B cell (primary cell): ENCODE measurements at regions not wholly inside any gene's neighbourhood (a gene's known extent, or its start where the extent isn't known, plus 50 kb on each side); places are given as distances from the start of the nearest gene placed in this dataset.
"Not testable (repeated sequence)": the region's sequence is repeated elsewhere in the genome, so short reads cannot be mapped to it uniquely, and the experiment has no call there.

ENCODE experiments used
- ATAC-seq: fragments of 200-7000 bp; cut with Tn5 transposase; one replicate; pipeline ENCODE4 v1.10.0; 2021; ENCODE audit warnings: low read depth, mild to moderate bottlenecking, moderate number of reproducible peaks, moderate library complexity
- CTCF ChIA-PET: fragments of 350-600 bp; sonication (Branson Sonifier 250); formaldehyde crosslinking; loops from one replicate; lab custom pipeline; 2021; ENCODE audit warnings: antibody characterized with exemption, inconsistent platforms; lab: Charles Lee
- POLR2A ChIA-PET: fragments of 350-600 bp; sonication (Branson Sonifier 250); formaldehyde crosslinking; loops from one replicate; lab custom pipeline; 2021; ENCODE audit warnings: antibody characterized with exemption; lab: Charles Lee
- DNase-seq: peaks from one replicate; pipeline ENCODE4 v3.0.0; 2013
- H2AFZ ChIP-seq: 2 replicates; pipeline ENCODE4 v1.6.1; 2012; ENCODE audit warnings: mild to moderate bottlenecking, low read depth, low read length; ENCODE audit not compliant: insufficient read depth, poor library complexity, severe bottlenecking
- H3K27ac ChIP-seq, 2 donors: 1 replicate in 1 of 2; 2 replicates in 1 of 2; pipeline ENCODE4 v1.5.1; 2012 to 2013; ENCODE audit warnings: low read length in 2 of 2, mild to moderate bottlenecking in 2 of 2, moderate library complexity in 1 of 2
- H3K27me3 ChIP-seq, 4 experiments: fragments of 200-600 bp in 1 of 4; sonication (generic) in 1 of 4; replicated peaks in 1 of 4; 1 replicate in 2 of 4; 2 replicates in 2 of 4; pipeline versions ENCODE4 v1.6.1 to v1.7.0; 2013 to 2016; ENCODE audit warnings: low read length in 3 of 4, mild to moderate bottlenecking in 2 of 4, mixed read lengths in 1 of 4, moderate library complexity in 1 of 4; ENCODE audit not compliant: insufficient read depth in 4 of 4, control insufficient read depth in 3 of 4; ENCODE audit errors: control extremely low read depth in 1 of 4
- H3K36me3 ChIP-seq, 2 experiments: replicated peaks in 1 of 2; 1 replicate in 1 of 2; 2 replicates in 1 of 2; pipeline versions ENCODE4 v1.6.1 to v1.7.1; 2013; ENCODE audit warnings: low read length in 1 of 2; ENCODE audit not compliant: insufficient read depth in 2 of 2, control insufficient read depth in 1 of 2; ENCODE audit errors: control extremely low read depth in 1 of 2, extremely low read depth in 1 of 2
- H3K4me1 ChIP-seq, 2 donors: fragments of 200-600 bp in 1 of 2; sonication (generic) in 1 of 2; 1 replicate in 1 of 2; 2 replicates in 1 of 2; pipeline versions ENCODE4 v1.5.1 to v1.6.1; 2013 to 2017; ENCODE audit warnings: low read length in 2 of 2; ENCODE audit not compliant: control insufficient read depth in 2 of 2, insufficient read depth in 2 of 2
- H3K4me2 ChIP-seq: replicated peaks from 2 replicates; pipeline ENCODE3; 2012; ENCODE audit warnings: mild to moderate bottlenecking, low read depth, low read length; ENCODE audit not compliant: poor library complexity, severe bottlenecking
- H3K4me3 ChIP-seq, 5 experiments: fragments of 200-600 bp in 1 of 5; sonication (generic) in 1 of 5; 1 replicate in 3 of 5; 2 replicates in 2 of 5; pipeline versions ENCODE4 v1.5.1 to v1.7.0; 2011 to 2016; ENCODE audit warnings: low read length in 4 of 5, mild to moderate bottlenecking in 4 of 5, low read depth in 2 of 5, control low read depth in 1 of 5, moderate library complexity in 1 of 5; ENCODE audit not compliant: insufficient read depth in 1 of 5; ENCODE audit errors: control extremely low read depth in 1 of 5, extremely low read depth in 1 of 5
- H3K79me2 ChIP-seq: fragments of 200-600 bp; sonication (generic); one replicate; pipeline ENCODE4 v1.6.0; 2016; ENCODE audit warnings: low read length; ENCODE audit not compliant: control insufficient read depth, insufficient read depth
- H3K9ac ChIP-seq: fragments of 200-600 bp; sonication (generic); 2 replicates; pipeline ENCODE4 v1.6.1; 2017; ENCODE audit warnings: mild to moderate bottlenecking, low read length, moderate library complexity
- H3K9me3 ChIP-seq, 3 donors: one replicate each; pipeline versions ENCODE4 v1.6.1 to v1.7.1; 2013; ENCODE audit warnings: low read length in 2 of 3; ENCODE audit not compliant: control insufficient read depth in 2 of 3, insufficient read depth in 1 of 3; ENCODE audit errors: control extremely low read depth in 1 of 3
- H4K20me1 ChIP-seq: 2 replicates; pipeline ENCODE4 v1.6.0; 2012; ENCODE audit warnings: mild to moderate bottlenecking, low read length; ENCODE audit not compliant: insufficient read depth, control insufficient read depth, poor library complexity, severe bottlenecking
- H3K27ac Mint-ChIP-seq: one replicate; pipeline ENCODE4 v1.8.0; 2021; ENCODE audit warnings: mixed read lengths
- H3K27me3 Mint-ChIP-seq: one replicate; pipeline ENCODE4 v1.8.0; 2021; ENCODE audit warnings: mixed read lengths
- H3K4me1 Mint-ChIP-seq: one replicate; pipeline ENCODE4 v1.8.0; 2021; ENCODE audit warnings: mixed read lengths
- H3K4me3 Mint-ChIP-seq: one replicate; pipeline ENCODE4 v1.8.0; 2021; ENCODE audit warnings: mixed read lengths
- H3K9me3 Mint-ChIP-seq: one replicate; pipeline ENCODE4 v1.8.0; 2022; ENCODE audit warnings: mixed read lengths; ENCODE audit not compliant: insufficient read depth
- EZH2 ChIP-seq: IDR thresholded peaks from 2 replicates; pipeline ENCODE4 v1.6.1; 2012; ENCODE audit warnings: borderline replicate concordance, low read depth, mild to moderate bottlenecking, moderate library complexity, low read length; ENCODE audit not compliant: insufficient read depth, poor library complexity, severe bottlenecking
- WGBS: methylation state at CpG from one replicate; pipeline ENCODE4 v1.1.5; 2013; ENCODE audit warnings: missing lambda C conversion rate; ENCODE audit not compliant: insufficient coverage; 5-methylcytosine and 5-hydroxymethylcytosine counted together
- intact Hi-C: fragments of 100-400 bp; cut with micrococcal nuclease; formaldehyde crosslinking; loops from one replicate; pipeline ENCODE4 v1.10.0; 2022
- TF ChIP-seq, protein P1 (sequence below): fragments of 200-600 bp; IDR thresholded peaks from one replicate; pipeline ENCODE4 v1.8.0; 2022; ENCODE audit warnings: antibody characterized with exemption, mild to moderate bottlenecking

DNA sequence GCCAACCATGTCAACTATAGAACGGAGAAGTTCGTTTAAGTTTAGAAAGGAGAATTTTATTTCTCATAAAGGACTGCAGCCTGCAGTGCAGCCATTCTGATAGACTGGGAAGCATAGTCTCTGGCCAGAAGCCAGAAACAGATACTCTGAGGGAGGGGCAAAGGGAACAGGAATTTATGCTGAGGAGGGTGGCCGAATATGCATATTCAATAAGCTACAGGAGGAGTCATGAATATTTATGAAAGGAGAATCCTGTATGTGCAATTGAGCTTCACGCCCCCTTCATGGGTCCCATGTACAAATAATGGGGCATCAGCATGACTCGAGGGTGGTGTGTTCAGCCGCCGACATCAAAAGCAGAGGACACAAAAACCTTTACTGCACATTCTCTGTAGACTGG lies 199.9 kb downstream of the CWF19L2 start:
- Histone ChIP-seq H3K27me3 (no peaks in the 10 kb centered on the region), H3K4me2 (no peak overlapping the region), H3K36me3 (no peaks in the 10 kb centered on the region), H2AFZ (no peak overlapping the region), H4K20me1 (no peaks in the 10 kb centered on the region), H3K4me1 (no peaks in the 10 kb centered on the region), H3K9me3 (no peaks in the 10 kb centered on the region), H3K27ac (no peak overlapping the region), H3K9ac (no peak overlapping the region), H3K4me3 (no peak overlapping the region), H3K79me2 (no peaks in the 10 kb centered on the region)
- CTCF ChIA-PET: no interaction called here
- WGBS: 100% methylated on average over 3 of the region's 7 CpGs
- H3K9me3 Mint-ChIP-seq: no peaks in the 10 kb centered on the region
- H3K4me3 Mint-ChIP-seq: no peak overlapping the region
- intact Hi-C loops: no loop called here
- DNase-seq (no peak), ATAC-seq (no peak)
- peaks cover 10% of the 10 kb centered on the region for H3K27me3 Mint-ChIP-seq
- peaks cover 3% of the 10 kb centered on the region for H3K4me1 Mint-ChIP-seq
- TF ChIP-seq EZH2: no peak
- TF ChIP-seq, protein P1, sequence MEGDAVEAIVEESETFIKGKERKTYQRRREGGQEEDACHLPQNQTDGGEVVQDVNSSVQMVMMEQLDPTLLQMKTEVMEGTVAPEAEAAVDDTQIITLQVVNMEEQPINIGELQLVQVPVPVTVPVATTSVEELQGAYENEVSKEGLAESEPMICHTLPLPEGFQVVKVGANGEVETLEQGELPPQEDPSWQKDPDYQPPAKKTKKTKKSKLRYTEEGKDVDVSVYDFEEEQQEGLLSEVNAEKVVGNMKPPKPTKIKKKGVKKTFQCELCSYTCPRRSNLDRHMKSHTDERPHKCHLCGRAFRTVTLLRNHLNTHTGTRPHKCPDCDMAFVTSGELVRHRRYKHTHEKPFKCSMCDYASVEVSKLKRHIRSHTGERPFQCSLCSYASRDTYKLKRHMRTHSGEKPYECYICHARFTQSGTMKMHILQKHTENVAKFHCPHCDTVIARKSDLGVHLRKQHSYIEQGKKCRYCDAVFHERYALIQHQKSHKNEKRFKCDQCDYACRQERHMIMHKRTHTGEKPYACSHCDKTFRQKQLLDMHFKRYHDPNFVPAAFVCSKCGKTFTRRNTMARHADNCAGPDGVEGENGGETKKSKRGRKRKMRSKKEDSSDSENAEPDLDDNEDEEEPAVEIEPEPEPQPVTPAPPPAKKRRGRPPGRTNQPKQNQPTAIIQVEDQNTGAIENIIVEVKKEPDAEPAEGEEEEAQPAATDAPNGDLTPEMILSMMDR: no peak
- POLR2A ChIA-PET: no interaction called here
- no peak overlapping the region for H3K27ac Mint-ChIP-seq

DNA sequence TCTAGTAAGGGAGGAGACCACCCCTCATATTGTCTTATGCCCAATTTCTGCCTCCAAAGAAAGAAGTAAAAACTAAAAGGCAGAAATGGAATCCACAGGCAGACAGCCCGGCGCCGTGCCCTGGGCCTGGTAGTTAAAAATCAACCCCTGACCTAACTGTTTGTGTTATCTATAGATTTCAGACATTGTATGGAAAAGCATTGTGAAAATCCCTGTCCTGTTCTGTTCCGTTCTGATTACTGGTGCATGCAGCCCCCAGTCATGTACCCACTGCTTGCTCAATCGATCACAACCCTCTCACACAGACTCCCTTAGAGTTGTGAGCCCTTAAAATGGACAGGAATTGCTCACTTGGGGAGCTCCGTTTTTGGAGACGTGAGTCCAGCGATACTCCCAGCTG lies 204.0 kb downstream of the CWF19L2 start:
- H2AFZ ChIP-seq, H3K27ac Mint-ChIP-seq, H3K4me3 Mint-ChIP-seq, H3K36me3 ChIP-seq, H3K9me3 ChIP-seq, H3K4me1 Mint-ChIP-seq, DNase-seq, H3K9me3 Mint-ChIP-seq, H3K27ac ChIP-seq, H3K9ac ChIP-seq, H3K27me3 Mint-ChIP-seq, ATAC-seq, H3K4me1 ChIP-seq, H3K4me3 ChIP-seq, POLR2A ChIA-PET, H4K20me1 ChIP-seq, H3K27me3 ChIP-seq, H3K4me2 ChIP-seq, CTCF ChIA-PET, H3K79me2 ChIP-seq, intact Hi-C loops: not testable (repeated sequence)
- WGBS: 60% methylated on average over 1 of the region's 8 CpGs
